Heart left ventricle (tissue), 16 donors: ENCODE measurements at regions not wholly inside any gene's neighbourhood (a gene's known extent, or its start where the extent isn't known, plus 50 kb on each side); places are given as distances from the start of the nearest gene placed in this dataset.

Experiments
- ATAC-seq, 4 donors: fragments of 200-7000 bp; cut with Tn5 transposase; one replicate each; pipeline ENCODE4 v1.9.1; 2020 to 2022; ENCODE audit warnings: moderate library complexity in 4 of 4, mild to moderate bottlenecking in 3 of 4, moderate number of reproducible peaks in 1 of 4
- DNase-seq, 5 donors: peaks; one replicate each; pipeline ENCODE4 v3.0.0-alpha.2; 2020
- H3K27ac ChIP-seq, 12 donors: fragments of 200-600 bp; sonication (generic) in 4 of 12; one replicate each; pipeline versions ENCODE4 v1.5.0 to v1.8.0; 2016 to 2022; ENCODE audit warnings: mild to moderate bottlenecking in 2 of 12
- H3K27me3 ChIP-seq, 9 donors: fragments of 200-600 bp; sonication (generic) in 2 of 9; one replicate each; pipeline versions ENCODE4 v1.5.1 to v1.8.0; 2016 to 2022; ENCODE audit warnings: mild to moderate bottlenecking in 3 of 9
- H3K36me3 ChIP-seq, 9 donors: fragments of 200-600 bp; sonication (generic) in 2 of 9; one replicate each; pipeline versions ENCODE4 v1.5.0 to v1.8.0; 2018 to 2022; ENCODE audit warnings: mild to moderate bottlenecking in 2 of 9
- H3K4me1 ChIP-seq, 12 donors: fragments of 200-600 bp; sonication (generic) in 4 of 12; one replicate each; pipeline versions ENCODE4 v1.5.0 to v1.8.0; 2016 to 2022; ENCODE audit warnings: mild to moderate bottlenecking in 3 of 12
- H3K4me3 ChIP-seq, 12 donors: fragments of 200-600 bp; sonication (generic) in 4 of 12; one replicate each; pipeline versions ENCODE4 v1.5.0 to v1.8.0; 2017 to 2022; ENCODE audit warnings: mild to moderate bottlenecking in 9 of 12, moderate library complexity in 4 of 12
- H3K9me3 ChIP-seq, 12 donors: fragments of 200-600 bp; sonication (generic) in 4 of 12; one replicate each; pipeline versions ENCODE4 v1.5.0 to v1.8.0; 2016 to 2022; ENCODE audit warnings: mild to moderate bottlenecking in 1 of 12
- POLR2A ChIP-seq, 2 donors: fragments of 450-650 bp; IDR thresholded peaks; one replicate each; pipeline ENCODE4 v1.6.1; 2017; ENCODE audit warnings: antibody characterized with exemption in 2 of 2, mild to moderate bottlenecking in 2 of 2, moderate library complexity in 2 of 2
- whole genome bisulfite sequencing, 4 donors: extraction: QIAGEN DNeasy Blood & Tissue Kit in 2 of 4; methylation state at CpG; one replicate each; pipeline versions ENCODE4 v1.1.5 to v1.1.7; 2013 to 2018; 5-methylcytosine and 5-hydroxymethylcytosine counted together
- intact Hi-C, 10 donors: fragments of 100-400 bp; cut with DNase I; formaldehyde crosslinking; loops; one replicate each; pipeline versions ENCODE4 v1.11.1 to v1.14.2; 2022
- TF ChIP-seq, protein P1 (sequence below), 12 donors: fragments of 200-600 bp; sonication (generic) in 4 of 12; IDR thresholded peaks; one replicate each; pipeline versions ENCODE4 v1.5.0 to v1.8.0; 2018 to 2022; ENCODE audit warnings: antibody characterized with exemption in 12 of 12, mild to moderate bottlenecking in 5 of 12
- donor health status: ischemic (EF 13 %, LVEDD 7.1; RV severe dilation, severe dysfunction).
- donor health status: healthy with polysubstance abuse.
- donor health status: DM: no; HTN: yes; CAD: no.
- donor health status: DM: no; HTN: no; CAD: no.
- donor health status: ischemic (EF 25% LVEDD 6.9; RV normal size, moderate dysfunction).
- donor health status: ischemic (EF 25% LVEDD 5.7; RV mildly dilated, moderate dysfunction).
- donor health status: healthy.
- donor health status: DM: yes; HTN: yes; CAD: no.
- donor health status: ischemic (EF 35%, LVEDD 5.7; RV mildly dilated, moderate dysfunction).
- donor health status: nonischemic (EF 11% LVEDD 7.7; RV severe dilation, severe dysfunction).
- donor health status: DM: yes; HTN: yes; CAD: no.
- donor health status: PGD.
- donor health status: ischemic (EF 29% LVEDD 5.4; RV normal size, mild dysfunction).
- donor health status: nonischemic (EF 23%, LVEDD 6.1; RV moderate dilation, normal function).

DNA sequence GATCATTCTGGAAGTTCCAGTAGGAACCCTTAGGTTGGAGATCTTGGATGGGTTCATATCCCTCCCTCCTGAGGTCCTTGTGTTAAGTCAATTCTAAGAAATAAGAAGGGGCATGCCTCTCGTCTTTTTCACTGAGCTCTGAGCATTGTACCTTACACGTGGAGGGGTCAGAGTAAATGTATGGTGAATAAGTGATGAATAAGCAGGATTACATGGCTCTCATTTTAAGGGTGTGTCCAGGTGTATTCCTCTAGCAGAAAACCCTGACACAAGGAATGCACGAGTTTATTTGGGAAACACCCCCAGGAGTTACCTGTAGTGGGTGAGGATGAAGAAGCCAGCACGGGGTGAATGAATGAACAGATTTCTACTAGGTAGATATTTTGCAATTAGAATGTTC lies 400.2 kb downstream of the KIF16B start:
- 62 to 84% (median 81%) methylated on average over 4 of the region's 4 CpGs for WGBS, 4 donors

DNA sequence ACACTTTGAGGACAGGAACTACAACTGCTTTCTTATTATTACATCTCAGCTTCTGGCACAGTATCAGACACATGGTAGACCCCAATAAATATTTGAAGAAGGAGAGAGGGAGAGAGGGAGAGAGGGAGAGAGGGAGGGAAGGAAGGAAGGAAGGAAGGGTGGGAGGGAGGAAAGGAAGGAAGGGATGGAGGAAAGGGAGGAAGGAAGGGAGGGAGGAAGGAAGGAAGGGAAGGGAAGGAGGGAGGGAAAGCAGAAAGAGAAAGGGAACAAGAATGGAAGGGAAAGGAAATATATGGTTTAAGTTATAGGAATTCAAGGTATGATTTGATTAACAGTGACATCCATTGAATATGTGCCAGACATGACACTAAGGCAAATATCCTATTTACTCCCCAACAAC lies 402.1 kb downstream of the KIF16B start:
- no peak overlapping the region for H3K27ac ChIP-seq
- TF ChIP-seq, protein P1, sequence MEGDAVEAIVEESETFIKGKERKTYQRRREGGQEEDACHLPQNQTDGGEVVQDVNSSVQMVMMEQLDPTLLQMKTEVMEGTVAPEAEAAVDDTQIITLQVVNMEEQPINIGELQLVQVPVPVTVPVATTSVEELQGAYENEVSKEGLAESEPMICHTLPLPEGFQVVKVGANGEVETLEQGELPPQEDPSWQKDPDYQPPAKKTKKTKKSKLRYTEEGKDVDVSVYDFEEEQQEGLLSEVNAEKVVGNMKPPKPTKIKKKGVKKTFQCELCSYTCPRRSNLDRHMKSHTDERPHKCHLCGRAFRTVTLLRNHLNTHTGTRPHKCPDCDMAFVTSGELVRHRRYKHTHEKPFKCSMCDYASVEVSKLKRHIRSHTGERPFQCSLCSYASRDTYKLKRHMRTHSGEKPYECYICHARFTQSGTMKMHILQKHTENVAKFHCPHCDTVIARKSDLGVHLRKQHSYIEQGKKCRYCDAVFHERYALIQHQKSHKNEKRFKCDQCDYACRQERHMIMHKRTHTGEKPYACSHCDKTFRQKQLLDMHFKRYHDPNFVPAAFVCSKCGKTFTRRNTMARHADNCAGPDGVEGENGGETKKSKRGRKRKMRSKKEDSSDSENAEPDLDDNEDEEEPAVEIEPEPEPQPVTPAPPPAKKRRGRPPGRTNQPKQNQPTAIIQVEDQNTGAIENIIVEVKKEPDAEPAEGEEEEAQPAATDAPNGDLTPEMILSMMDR (IDR thresholded peaks at IDR 0.05): no peak
- TF ChIP-seq POLR2A (IDR thresholded peaks at IDR 0.05): no peak
- ATAC-seq (no peak), DNase-seq (no peak)
- no peaks in the 10 kb centered on the region for H3K36me3 ChIP-seq
- no peaks in the 10 kb centered on the region for H3K4me1 ChIP-seq
- H3K9me3 ChIP-seq: peaks cover 0 to 1% (median 0%) of the 10 kb centered on the region in 12 donors
- intact Hi-C loops: loop anchor here in 1 of 10 donors (10.0 kb wide), 1 partner anchor 204 kb away; no protein-coding TSS in a partner anchor
- peaks cover 0 to 6% (median 0%) of the 10 kb centered on the region in 9 donors for H3K27me3 ChIP-seq
- H3K4me3 ChIP-seq: no peak overlapping the region

More for the DNA sequence above, 400.2 kb downstream of the KIF16B start:
- Histone ChIP-seq H3K4me1 (no peaks in the 10 kb centered on the region), H3K4me3 (no peak overlapping the region), H3K27me3 (peaks cover 0 to 6% (median 0%) of the 10 kb centered on the region in 9 donors), H3K27ac (no peak overlapping the region), H3K36me3 (no peaks in the 10 kb centered on the region), H3K9me3 (peaks cover 0 to 6% (median 0%) of the 10 kb centered on the region in 12 donors)
- intact Hi-C loops: loop anchor here in 1 of 10 donors (10.0 kb wide), 1 partner anchor 202 kb away; no protein-coding TSS in a partner anchor
- TF ChIP-seq, protein P1 (IDR thresholded peaks at IDR 0.05): no peak
- TF ChIP-seq POLR2A (IDR thresholded peaks at IDR 0.05): no peak
- DNase-seq: no peak
- no peak for ATAC-seq

DNA sequence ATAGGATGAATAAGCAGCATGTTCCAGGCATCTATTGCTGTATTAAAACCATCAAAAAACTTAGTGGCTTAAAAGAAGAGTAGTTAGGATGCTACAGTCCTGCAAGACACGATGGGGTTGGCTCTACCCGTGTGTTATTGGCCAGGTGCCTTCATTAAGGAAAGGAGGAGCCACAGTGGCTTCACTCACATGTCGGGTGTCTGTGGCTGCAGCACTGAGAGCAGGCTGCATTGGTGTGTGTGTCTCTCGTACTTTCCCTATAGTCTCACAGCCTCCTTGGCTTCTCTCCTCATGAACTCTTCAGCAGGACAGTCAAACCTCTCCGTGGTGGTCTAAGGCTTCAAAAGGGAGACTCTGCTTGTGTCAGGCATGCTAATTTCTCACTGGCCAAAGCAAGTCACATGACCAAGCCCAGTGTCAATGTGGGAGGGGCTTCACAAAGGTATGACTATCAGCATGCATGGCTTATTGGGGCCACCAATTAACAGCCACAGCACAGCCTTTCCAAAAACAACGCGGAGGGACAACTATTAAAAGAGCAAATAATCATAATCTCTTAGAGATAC lies 402.8 kb downstream of the KIF16B start:
- TF ChIP-seq POLR2A (IDR thresholded peaks at IDR 0.05): no peak
- TF ChIP-seq, protein P1 (IDR thresholded peaks at IDR 0.05): no peak
- H3K9me3 ChIP-seq: no peaks in the 10 kb centered on the region
- 64 to 80% (median 77%) methylated on average over 7 of the region's 7 CpGs for WGBS, 4 donors
- intact Hi-C loops: loop anchor here in 1 of 10 donors (10.0 kb wide), 1 partner anchor 204 kb away; no protein-coding TSS in a partner anchor
- H3K4me3 ChIP-seq: no peak overlapping the region
- DNase-seq: no peak
- H3K4me1 ChIP-seq: no peaks in the 10 kb centered on the region
- no peaks in the 10 kb centered on the region for H3K36me3 ChIP-seq
- peaks cover 0 to 6% (median 0%) of the 10 kb centered on the region in 9 donors for H3K27me3 ChIP-seq
- no peak for ATAC-seq
- H3K27ac ChIP-seq: no peak overlapping the region

DNA sequence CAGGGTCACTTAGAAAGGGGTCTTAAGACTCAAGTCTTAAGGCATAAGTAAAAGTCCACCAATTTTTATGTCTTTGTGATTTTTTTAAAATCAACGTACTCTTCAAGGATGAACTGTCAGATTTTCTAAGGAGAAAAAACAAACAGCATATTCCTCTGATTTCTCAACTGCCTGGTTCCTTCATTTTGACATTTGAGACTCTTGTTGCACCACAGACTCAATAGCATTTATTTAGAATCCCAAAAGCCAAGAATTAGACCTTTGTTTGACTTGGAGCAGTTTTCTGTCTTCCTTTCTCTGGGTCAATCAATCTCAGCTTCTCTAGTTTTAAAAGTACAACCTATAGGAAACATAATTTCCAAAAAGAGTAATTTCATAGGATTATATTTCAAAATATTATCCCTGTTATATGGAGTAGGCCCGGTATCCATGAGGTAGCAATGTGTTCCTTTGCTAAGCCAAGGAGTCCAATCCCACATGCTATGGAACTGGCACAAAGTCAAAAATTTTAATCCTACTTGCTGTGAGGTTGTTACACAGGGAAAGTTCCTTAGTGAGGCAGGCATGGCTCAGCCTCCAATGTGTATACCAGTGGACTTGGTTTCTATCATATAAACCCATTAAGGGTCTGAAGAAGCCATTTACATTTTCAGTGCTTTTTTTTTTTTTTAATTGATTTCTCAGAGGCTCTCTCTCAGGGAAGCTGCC lies 405.7 kb downstream of the KIF16B start:
- Histone ChIP-seq H3K4me1 (no peaks in the 10 kb centered on the region), H3K36me3 (no peaks in the 10 kb centered on the region), H3K9me3 (peaks cover 0 to 6% (median 0%) of the 10 kb centered on the region in 12 donors), H3K27ac (no peak overlapping the region), H3K4me3 (no peak overlapping the region), H3K27me3 (peaks cover 0 to 6% (median 0%) of the 10 kb centered on the region in 9 donors)
- intact Hi-C loops: no loop called here
- 89 to 92% (median 90%) methylated on average over 2 of the region's 2 CpGs for WGBS, 4 donors
- ATAC-seq (no peak), DNase-seq (no peak)
- TF ChIP-seq POLR2A (IDR thresholded peaks at IDR 0.05): no peak
- TF ChIP-seq, protein P1 (IDR thresholded peaks at IDR 0.05): no peak
